Mucosa of stomach (tissue), 1 donor: ENCODE measurements at regions not wholly inside any gene's neighbourhood (a gene's known extent, or its start where the extent isn't known, plus 50 kb on each side); places are given as distances from the start of the nearest gene placed in this dataset.

Experiments
- H3K27me3 ChIP-seq: one replicate; pipeline ENCODE4 v1.7.0; 2013; ENCODE audit warnings: mild to moderate bottlenecking, low read length; ENCODE audit not compliant: control insufficient read depth, insufficient read depth
- H3K36me3 ChIP-seq: one replicate; pipeline ENCODE4 v1.7.0; 2013; ENCODE audit warnings: low read length; ENCODE audit not compliant: control insufficient read depth, insufficient read depth
- H3K4me1 ChIP-seq: one replicate; pipeline ENCODE4 v1.7.0; 2013; ENCODE audit warnings: mild to moderate bottlenecking, low read length; ENCODE audit not compliant: control insufficient read depth, insufficient read depth
- H3K4me3 ChIP-seq: one replicate; pipeline ENCODE4 v1.7.0; 2013; ENCODE audit warnings: low read length
- H3K9ac ChIP-seq: one replicate; pipeline ENCODE4 v1.7.0; 2013; ENCODE audit warnings: mild to moderate bottlenecking, low read length, moderate library complexity
- H3K9me3 ChIP-seq: one replicate; pipeline ENCODE4 v1.7.0; 2013; ENCODE audit warnings: mild to moderate bottlenecking, low read length, moderate library complexity; ENCODE audit not compliant: control insufficient read depth
- donor health status: Pancreatic carcinoma.

GRCh38 chr4:32631831-32632230 lies 1911.7 kb downstream of the PCDH7 start:
- no peak overlapping the region for H3K9ac ChIP-seq
- H3K4me1 ChIP-seq = no peaks in the 10 kb centered on the region

GRCh38 chr4:32633421-32633820 lies 1913.3 kb downstream of the PCDH7 start:
- H3K4me3 ChIP-seq = no peak overlapping the region
- H3K9ac ChIP-seq = no peak overlapping the region
- no peaks in the 10 kb centered on the region for H3K27me3 ChIP-seq
- H3K36me3 ChIP-seq = no peaks in the 10 kb centered on the region
- no peaks in the 10 kb centered on the region for H3K4me1 ChIP-seq
- no peaks in the 10 kb centered on the region for H3K9me3 ChIP-seq

More at GRCh38 chr4:32631831-32632230, 1911.7 kb downstream of the PCDH7 start:
- Histone ChIP-seq H3K4me3 (no peak overlapping the region), H3K36me3 (no peaks in the 10 kb centered on the region), H3K9me3 (no peaks in the 10 kb centered on the region), H3K27me3 (no peaks in the 10 kb centered on the region)

- H3K4me1 ChIP-seq = no peaks in the 10 kb centered on the region
- no peak overlapping the region for H3K9ac ChIP-seq
- no peaks in the 10 kb centered on the region for H3K27me3 ChIP-seq
- no peak overlapping the region for H3K4me3 ChIP-seq
- H3K36me3 ChIP-seq = no peaks in the 10 kb centered on the region
- H3K9me3 ChIP-seq = no peaks in the 10 kb centered on the region
Measured at GRCh38 chr4:32645653-32646052, 1925.5 kb downstream of the PCDH7 start.

GRCh38 chr4:32658019-32658418 lies 1937.8 kb downstream of the PCDH7 start:
- H3K27me3 ChIP-seq = no peaks in the 10 kb centered on the region
- H3K36me3 ChIP-seq = no peaks in the 10 kb centered on the region
- H3K9me3 ChIP-seq = no peaks in the 10 kb centered on the region

GRCh38 chr4:32661229-32661628 lies 1941.1 kb downstream of the PCDH7 start:
- Histone ChIP-seq H3K36me3 (no peaks in the 10 kb centered on the region), H3K4me1 (no peaks in the 10 kb centered on the region), H3K9ac (no peak overlapping the region), H3K9me3 (no peaks in the 10 kb centered on the region), H3K4me3 (no peak overlapping the region), H3K27me3 (no peaks in the 10 kb centered on the region)

More at GRCh38 chr4:32658019-32658418, 1937.8 kb downstream of the PCDH7 start:
- Histone ChIP-seq H3K4me1 (no peaks in the 10 kb centered on the region), H3K9ac (no peak overlapping the region), H3K4me3 (no peak overlapping the region)

- Histone ChIP-seq H3K9me3 (no peaks in the 10 kb centered on the region), H3K4me1 (no peaks in the 10 kb centered on the region), H3K4me3 (no peak overlapping the region), H3K9ac (no peak overlapping the region), H3K36me3 (no peaks in the 10 kb centered on the region), H3K27me3 (no peaks in the 10 kb centered on the region)
Measured at GRCh38 chr4:32662803-32663202, 1942.6 kb downstream of the PCDH7 start.

- no peak overlapping the region for H3K4me3 ChIP-seq
- no peaks in the 10 kb centered on the region for H3K36me3 ChIP-seq
- no peaks in the 10 kb centered on the region for H3K9me3 ChIP-seq
- H3K9ac ChIP-seq = no peak overlapping the region
- no peaks in the 10 kb centered on the region for H3K4me1 ChIP-seq
- H3K27me3 ChIP-seq = no peaks in the 10 kb centered on the region
Measured at GRCh38 chr4:32672359-32672758, 1952.2 kb downstream of the PCDH7 start.

GRCh38 chr4:32680946-32681345 lies 1960.8 kb downstream of the PCDH7 start:
- H3K9ac ChIP-seq = no peak overlapping the region
- no peaks in the 10 kb centered on the region for H3K27me3 ChIP-seq
- H3K4me1 ChIP-seq = no peaks in the 10 kb centered on the region
- H3K9me3 ChIP-seq = no peaks in the 10 kb centered on the region
- no peak overlapping the region for H3K4me3 ChIP-seq
- no peaks in the 10 kb centered on the region for H3K36me3 ChIP-seq

GRCh38 chr4:32684160-32684559 lies 1964.0 kb downstream of the PCDH7 start:
- Histone ChIP-seq H3K27me3 (no peaks in the 10 kb centered on the region), H3K9ac (no peak overlapping the region), H3K36me3 (no peaks in the 10 kb centered on the region), H3K4me3 (no peak overlapping the region), H3K4me1 (no peaks in the 10 kb centered on the region), H3K9me3 (no peaks in the 10 kb centered on the region)

- no peaks in the 10 kb centered on the region for H3K36me3 ChIP-seq
- no peaks in the 10 kb centered on the region for H3K9me3 ChIP-seq
- no peak overlapping the region for H3K9ac ChIP-seq
- no peaks in the 10 kb centered on the region for H3K4me1 ChIP-seq
- H3K4me3 ChIP-seq = no peak overlapping the region
- H3K27me3 ChIP-seq = no peaks in the 10 kb centered on the region
Measured at GRCh38 chr4:32686123-32686522, 1966.0 kb downstream of the PCDH7 start.

- Histone ChIP-seq H3K9me3 (no peaks in the 10 kb centered on the region), H3K4me3 (no peak overlapping the region), H3K36me3 (no peaks in the 10 kb centered on the region), H3K4me1 (no peaks in the 10 kb centered on the region), H3K9ac (no peak overlapping the region), H3K27me3 (no peaks in the 10 kb centered on the region)
Measured at GRCh38 chr4:32689518-32689917, 1969.3 kb downstream of the PCDH7 start.

- Histone ChIP-seq H3K36me3 (no peaks in the 10 kb centered on the region), H3K9ac (no peak overlapping the region), H3K4me3 (no peak overlapping the region), H3K27me3 (no peaks in the 10 kb centered on the region), H3K9me3 (no peaks in the 10 kb centered on the region), H3K4me1 (no peaks in the 10 kb centered on the region)
Measured at GRCh38 chr4:32697281-32697814, 1977.2 kb downstream of the PCDH7 start.

- no peaks in the 10 kb centered on the region for H3K36me3 ChIP-seq
- H3K9ac ChIP-seq = no peak overlapping the region
- H3K27me3 ChIP-seq = no peaks in the 10 kb centered on the region
- H3K4me3 ChIP-seq = no peak overlapping the region
- H3K9me3 ChIP-seq = no peaks in the 10 kb centered on the region
- H3K4me1 ChIP-seq = no peaks in the 10 kb centered on the region
Measured at GRCh38 chr4:32700838-32701237, 1980.7 kb downstream of the PCDH7 start.
